RWPE1 (cell line): ENCODE measurements at regions not wholly inside any gene's neighbourhood (a gene's known extent, or its start where the extent isn't known, plus 50 kb on each side); places are given as distances from the start of the nearest gene placed in this dataset.

ENCODE experiments used
- CTCF ChIA-PET: fragments of 350-600 bp; sonication (Branson Sonifier 250); formaldehyde crosslinking; extraction: SDS; loops from one replicate; lab custom pipeline; 2021; lab: Yijun Ruan, JAX
- POLR2A ChIA-PET: fragments of 400-600 bp; formaldehyde crosslinking; extraction: SDS; loops from one replicate; lab custom pipeline; 2020; ENCODE audit warnings: antibody characterized with exemption; ENCODE audit not compliant: low non-redundant PET; lab: Yijun Ruan, JAX
- DNase-seq: peaks from one replicate; pipeline ENCODE4 v3.0.0; 2012; ENCODE audit warnings: low spot score
- H3K27ac ChIP-seq: fragments of 450-650 bp; 2 replicates; pipeline ENCODE4 v1.5.1; 2017
- CTCF ChIP-seq: fragments of 450-650 bp; conservative IDR thresholded peaks from 2 replicates; pipeline ENCODE4 v1.5.1; 2017; ENCODE audit warnings: low read depth, mild to moderate bottlenecking

GRCh38 chr5:36370073-36370472 is 68.4 kb upstream of the RANBP3L start:
- no peak overlapping the region for H3K27ac ChIP-seq
- ChIA-PET POLR2A (no interaction called here), CTCF (no interaction called here)
- TF ChIP-seq CTCF, result no peak
- no peak for DNase-seq

GRCh38 chr5:36371366-36371765 is 69.7 kb upstream of the RANBP3L start:
- no peak for TF ChIP-seq CTCF
- no peak overlapping the region for H3K27ac ChIP-seq
- CTCF ChIA-PET, result no interaction called here
- DNase-seq, result no peak
- POLR2A ChIA-PET, result no interaction called here

- CTCF ChIA-PET, result no interaction called here
- peak; percentile 73 for DNase-seq
- no peak for TF ChIP-seq CTCF
- peak overlapping the region; percentile 71 for H3K27ac ChIP-seq
- POLR2A ChIA-PET, result no interaction called here
Observed at GRCh38 chr5:36373527-36374086, 71.9 kb upstream of the RANBP3L start.

- ChIA-PET POLR2A (no interaction called here), CTCF (no interaction called here)
- no peak for DNase-seq
- H3K27ac ChIP-seq, result peak overlapping the region; percentile 75
- TF ChIP-seq CTCF, result no peak
Observed at GRCh38 chr5:36374266-36374862, 72.7 kb upstream of the RANBP3L start.

GRCh38 chr5:36377192-36377591 is 75.5 kb upstream of the RANBP3L start:
- no peak for DNase-seq
- no peak overlapping the region for H3K27ac ChIP-seq
- no peak for TF ChIP-seq CTCF
- ChIA-PET CTCF (interaction anchor here (0.8 kb wide), 1 partner anchor 715 kb away, joined by 4 read pairs; no protein-coding TSS in a partner anchor), POLR2A (no interaction called here)

GRCh38 chr5:36378551-36378950 is 76.8 kb upstream of the RANBP3L start:
- ChIA-PET CTCF (no interaction called here), POLR2A (no interaction called here)
- H3K27ac ChIP-seq, result peak overlapping the region; percentile 24; the same call in 1 of the 2 replicates
- DNase-seq, result peak; percentile 38
- no peak for TF ChIP-seq CTCF
